ENCODE measurements at regions not wholly inside any gene's neighbourhood (a gene's known extent, or its start where the extent isn't known, plus 50 kb on each side); places are given as distances from the start of the nearest gene placed in this dataset.
"Not testable (repeated sequence)": the region's sequence is repeated elsewhere in the genome, so short reads cannot be mapped to it uniquely, and the experiment has no call there.

GRCh38 chr2:121832412-121833357 is 77.2 kb downstream of the TSN start:
- no peak overlapping the region for H3K27ac ChIP-seq (ENCODE audit: low read depth in 2 of 2, low read length in 2 of 2)
- no peaks in the 10 kb centered on the region for H3K4me1 ChIP-seq (ENCODE audit: control insufficient read depth in 2 of 2, insufficient read depth in 2 of 2, low read length in 2 of 2)
- peaks cover 0 to 3% of the 10 kb centered on the region in 2 donors for H3K27me3 ChIP-seq (ENCODE audit: control insufficient read depth in 2 of 2, insufficient read depth in 2 of 2, low read length in 2 of 2)
- no peaks in the 10 kb centered on the region for H3K9me3 ChIP-seq (ENCODE audit: control insufficient read depth in 2 of 2, low read length in 2 of 2)
- no peak overlapping the region for H3K4me3 ChIP-seq (ENCODE audit: low read length in 2 of 2)
- no peaks in the 10 kb centered on the region for H3K36me3 ChIP-seq (ENCODE audit: control insufficient read depth in 2 of 2, insufficient read depth in 2 of 2, low read length in 2 of 2)
- no peak overlapping the region for H3K9ac ChIP-seq (ENCODE audit: low read depth in 1 of 2, low read length in 2 of 2)

GRCh38 chr2:121833358-121833723 is 77.9 kb downstream of the TSN start:
- Histone ChIP-seq H3K36me3 (ENCODE audit: control insufficient read depth in 2 of 2, insufficient read depth in 2 of 2, low read length in 2 of 2) (no peaks in the 10 kb centered on the region), H3K27ac (ENCODE audit: low read depth in 2 of 2, low read length in 2 of 2) (no peak overlapping the region), H3K9me3 (ENCODE audit: control insufficient read depth in 2 of 2, low read length in 2 of 2) (no peaks in the 10 kb centered on the region), H3K4me1 (ENCODE audit: control insufficient read depth in 2 of 2, insufficient read depth in 2 of 2, low read length in 2 of 2) (peaks cover 0 to 5% of the 10 kb centered on the region in 2 donors), H3K9ac (ENCODE audit: low read depth in 1 of 2, low read length in 2 of 2) (no peak overlapping the region), H3K27me3 (ENCODE audit: control insufficient read depth in 2 of 2, insufficient read depth in 2 of 2, low read length in 2 of 2) (peaks cover 0 to 3% of the 10 kb centered on the region in 2 donors), H3K4me3 (ENCODE audit: low read length in 2 of 2) (no peak overlapping the region)

- no peaks in the 10 kb centered on the region for H3K9me3 ChIP-seq (ENCODE audit: control insufficient read depth in 2 of 2, low read length in 2 of 2)
- no peak overlapping the region for H3K4me3 ChIP-seq (ENCODE audit: low read length in 2 of 2)
- no peaks in the 10 kb centered on the region for H3K36me3 ChIP-seq (ENCODE audit: control insufficient read depth in 2 of 2, insufficient read depth in 2 of 2, low read length in 2 of 2)
- H3K27ac ChIP-seq (ENCODE audit: low read depth in 2 of 2, low read length in 2 of 2), result no peak overlapping the region
- peaks cover 0 to 9% of the 10 kb centered on the region in 2 donors for H3K4me1 ChIP-seq (ENCODE audit: control insufficient read depth in 2 of 2, insufficient read depth in 2 of 2, low read length in 2 of 2)
- H3K9ac ChIP-seq (ENCODE audit: low read depth in 1 of 2, low read length in 2 of 2), result no peak overlapping the region
- peaks cover 0 to 3% of the 10 kb centered on the region in 2 donors for H3K27me3 ChIP-seq (ENCODE audit: control insufficient read depth in 2 of 2, insufficient read depth in 2 of 2, low read length in 2 of 2)
These were observed 81.2 kb downstream of the TSN start for GRCh38 chr2:121836611-121837010.

- Histone ChIP-seq H3K27ac (ENCODE audit: low read depth in 2 of 2, low read length in 2 of 2) (no peak overlapping the region), H3K9ac (ENCODE audit: low read depth in 1 of 2, low read length in 2 of 2) (no peak overlapping the region), H3K4me3 (ENCODE audit: low read length in 2 of 2) (no peak overlapping the region), H3K4me1 (ENCODE audit: control insufficient read depth in 2 of 2, insufficient read depth in 2 of 2, low read length in 2 of 2) (peaks cover 0 to 9% of the 10 kb centered on the region in 2 donors), H3K9me3 (ENCODE audit: control insufficient read depth in 2 of 2, low read length in 2 of 2) (no peaks in the 10 kb centered on the region), H3K27me3 (ENCODE audit: control insufficient read depth in 2 of 2, insufficient read depth in 2 of 2, low read length in 2 of 2) (peaks cover 0 to 3% of the 10 kb centered on the region in 2 donors), H3K36me3 (ENCODE audit: control insufficient read depth in 2 of 2, insufficient read depth in 2 of 2, low read length in 2 of 2) (no peaks in the 10 kb centered on the region)
These were observed 82.1 kb downstream of the TSN start for GRCh38 chr2:121837591-121837990.

- Histone ChIP-seq H3K27ac (ENCODE audit: low read depth in 2 of 2, low read length in 2 of 2) (no peak overlapping the region), H3K27me3 (ENCODE audit: control insufficient read depth in 2 of 2, insufficient read depth in 2 of 2, low read length in 2 of 2) (peaks cover 0 to 3% of the 10 kb centered on the region in 2 donors), H3K36me3 (ENCODE audit: control insufficient read depth in 2 of 2, insufficient read depth in 2 of 2, low read length in 2 of 2) (no peaks in the 10 kb centered on the region), H3K4me3 (ENCODE audit: low read length in 2 of 2) (no peak overlapping the region), H3K4me1 (ENCODE audit: control insufficient read depth in 2 of 2, insufficient read depth in 2 of 2, low read length in 2 of 2) (peaks cover 0 to 9% of the 10 kb centered on the region in 2 donors), H3K9me3 (ENCODE audit: control insufficient read depth in 2 of 2, low read length in 2 of 2) (no peaks in the 10 kb centered on the region), H3K9ac (ENCODE audit: low read depth in 1 of 2, low read length in 2 of 2) (no peak overlapping the region)
These were observed 83.1 kb downstream of the TSN start for GRCh38 chr2:121838551-121838950.

- no peaks in the 10 kb centered on the region for H3K36me3 ChIP-seq (ENCODE audit: control insufficient read depth in 2 of 2, insufficient read depth in 2 of 2, low read length in 2 of 2)
- H3K27ac ChIP-seq (ENCODE audit: low read depth in 2 of 2, low read length in 2 of 2), result no peak overlapping the region
- H3K4me1 ChIP-seq (ENCODE audit: control insufficient read depth in 2 of 2, insufficient read depth in 2 of 2, low read length in 2 of 2), result peaks cover 0 to 9% of the 10 kb centered on the region in 2 donors
- peaks cover 0 to 3% of the 10 kb centered on the region in 2 donors for H3K27me3 ChIP-seq (ENCODE audit: control insufficient read depth in 2 of 2, insufficient read depth in 2 of 2, low read length in 2 of 2)
- H3K9me3 ChIP-seq (ENCODE audit: control insufficient read depth in 2 of 2, low read length in 2 of 2), result no peaks in the 10 kb centered on the region
- no peak overlapping the region for H3K4me3 ChIP-seq (ENCODE audit: low read length in 2 of 2)
- H3K9ac ChIP-seq (ENCODE audit: low read depth in 1 of 2, low read length in 2 of 2), result no peak overlapping the region
These were observed 84.1 kb downstream of the TSN start for GRCh38 chr2:121839584-121839983.

GRCh38 chr2:121849236-121849635 is 93.8 kb downstream of the TSN start:
- no peaks in the 10 kb centered on the region for H3K4me1 ChIP-seq (ENCODE audit: control insufficient read depth in 2 of 2, insufficient read depth in 2 of 2, low read length in 2 of 2)
- H3K27ac ChIP-seq (ENCODE audit: low read depth in 2 of 2, low read length in 2 of 2), result no peak overlapping the region
- no peaks in the 10 kb centered on the region for H3K36me3 ChIP-seq (ENCODE audit: control insufficient read depth in 2 of 2, insufficient read depth in 2 of 2, low read length in 2 of 2)
- no peak overlapping the region for H3K4me3 ChIP-seq (ENCODE audit: low read length in 2 of 2)
- H3K27me3 ChIP-seq (ENCODE audit: control insufficient read depth in 2 of 2, insufficient read depth in 2 of 2, low read length in 2 of 2), result no peaks in the 10 kb centered on the region
- no peak overlapping the region for H3K9ac ChIP-seq (ENCODE audit: low read depth in 1 of 2, low read length in 2 of 2)
- H3K9me3 ChIP-seq (ENCODE audit: control insufficient read depth in 2 of 2, low read length in 2 of 2), result no peaks in the 10 kb centered on the region

- H3K4me1 ChIP-seq (ENCODE audit: control insufficient read depth in 2 of 2, insufficient read depth in 2 of 2, low read length in 2 of 2); H3K4me3 ChIP-seq (ENCODE audit: low read length in 2 of 2); H3K9me3 ChIP-seq (ENCODE audit: control insufficient read depth in 2 of 2, low read length in 2 of 2); H3K27me3 ChIP-seq (ENCODE audit: control insufficient read depth in 2 of 2, insufficient read depth in 2 of 2, low read length in 2 of 2); H3K36me3 ChIP-seq (ENCODE audit: control insufficient read depth in 2 of 2, insufficient read depth in 2 of 2, low read length in 2 of 2); H3K27ac ChIP-seq (ENCODE audit: low read depth in 2 of 2, low read length in 2 of 2); H3K9ac ChIP-seq (ENCODE audit: low read depth in 1 of 2, low read length in 2 of 2): not testable (repeated sequence)
These were observed 97.7 kb downstream of the TSN start for GRCh38 chr2:121853149-121853548.

- H3K36me3 ChIP-seq (ENCODE audit: control insufficient read depth in 2 of 2, insufficient read depth in 2 of 2, low read length in 2 of 2), result no peaks in the 10 kb centered on the region
- no peaks in the 10 kb centered on the region for H3K4me1 ChIP-seq (ENCODE audit: control insufficient read depth in 2 of 2, insufficient read depth in 2 of 2, low read length in 2 of 2)
- no peak overlapping the region for H3K27ac ChIP-seq (ENCODE audit: low read depth in 2 of 2, low read length in 2 of 2)
- H3K9ac ChIP-seq (ENCODE audit: low read depth in 1 of 2, low read length in 2 of 2), result no peak overlapping the region
- no peaks in the 10 kb centered on the region for H3K27me3 ChIP-seq (ENCODE audit: control insufficient read depth in 2 of 2, insufficient read depth in 2 of 2, low read length in 2 of 2)
- H3K9me3 ChIP-seq (ENCODE audit: control insufficient read depth in 2 of 2, low read length in 2 of 2), result no peaks in the 10 kb centered on the region
- no peak overlapping the region for H3K4me3 ChIP-seq (ENCODE audit: low read length in 2 of 2)
These were observed 100.1 kb downstream of the TSN start for GRCh38 chr2:121855510-121855909.

GRCh38 chr2:121856360-121856759 is 100.9 kb downstream of the TSN start:
- no peaks in the 10 kb centered on the region for H3K36me3 ChIP-seq (ENCODE audit: control insufficient read depth in 2 of 2, insufficient read depth in 2 of 2, low read length in 2 of 2)
- H3K9ac ChIP-seq (ENCODE audit: low read depth in 1 of 2, low read length in 2 of 2), result no peak overlapping the region
- H3K9me3 ChIP-seq (ENCODE audit: control insufficient read depth in 2 of 2, low read length in 2 of 2), result no peaks in the 10 kb centered on the region
- H3K4me3 ChIP-seq (ENCODE audit: low read length in 2 of 2), result no peak overlapping the region
- H3K4me1 ChIP-seq (ENCODE audit: control insufficient read depth in 2 of 2, insufficient read depth in 2 of 2, low read length in 2 of 2), result no peaks in the 10 kb centered on the region
- H3K27ac ChIP-seq (ENCODE audit: low read depth in 2 of 2, low read length in 2 of 2), result no peak overlapping the region
- no peaks in the 10 kb centered on the region for H3K27me3 ChIP-seq (ENCODE audit: control insufficient read depth in 2 of 2, insufficient read depth in 2 of 2, low read length in 2 of 2)
